HEK293T (cell line): ENCODE measurements at regions not wholly inside any gene's neighbourhood (a gene's known extent, or its start where the extent isn't known, plus 50 kb on each side); places are given as distances from the start of the nearest gene placed in this dataset.

Source experiments
- ARNT ChIP-seq: fragments of 450-650 bp; IDR thresholded peaks from 2 replicates; pipeline ENCODE4 v1.6.1; 2017; ENCODE audit warnings: mild to moderate bottlenecking
- ELF4 ChIP-seq: fragments of 450-650 bp; IDR thresholded peaks from 2 replicates; pipeline ENCODE4 v1.6.1; 2017; ENCODE audit warnings: antibody characterized with exemption
- FOXA1 ChIP-seq: fragments of 450-650 bp; IDR thresholded peaks from 2 replicates; pipeline ENCODE4 v1.6.1; 2016; ENCODE audit warnings: mild to moderate bottlenecking
- FOXK2 ChIP-seq: fragments of 450-650 bp; IDR thresholded peaks from 2 replicates; pipeline ENCODE4 v1.6.1; 2016; ENCODE audit warnings: mild to moderate bottlenecking
- L3MBTL2 ChIP-seq: fragments of 450-650 bp; conservative IDR thresholded peaks from 2 replicates; pipeline ENCODE4 v1.6.1; 2016; ENCODE audit warnings: mild to moderate bottlenecking
- SP1 ChIP-seq: fragments of 450-650 bp; IDR thresholded peaks from 2 replicates; pipeline ENCODE4 v1.6.1; 2017
- TARDBP ChIP-seq: fragments of 450-650 bp; IDR thresholded peaks from 2 replicates; pipeline ENCODE4 v1.6.1; 2016
- ZNF384 ChIP-seq: fragments of 450-650 bp; IDR thresholded peaks from 2 replicates; pipeline ENCODE4 v1.6.1; 2016

GRCh38 chr17:61537264-61537771 lies 53.7 kb downstream of the NACA2 start:
- TF ChIP-seq FOXK2, result no peak
- no peak for TF ChIP-seq ARNT
- no peak for TF ChIP-seq L3MBTL2
- TF ChIP-seq TARDBP, result no peak
- no peak for TF ChIP-seq SP1
- no peak for TF ChIP-seq FOXA1
- no peak for TF ChIP-seq ZNF384
- TF ChIP-seq ELF4, result no peak
